K562 (cell line): ENCODE measurements at regions not wholly inside any gene's neighbourhood (a gene's known extent, or its start where the extent isn't known, plus 50 kb on each side); places are given as distances from the start of the nearest gene placed in this dataset.
A peak's percentile ranks its signal among the peaks of the same experiment; 100 is the strongest.

ENCODE experiments used
- ARHGAP35 ChIP-seq: fragments of 450-650 bp; IDR thresholded peaks from 2 replicates; pipeline ENCODE4 v1.6.1; 2018; ENCODE audit not compliant: partially characterized antibody
- ASH1L ChIP-seq: fragments of 450-650 bp; IDR thresholded peaks from 2 replicates; pipeline ENCODE4 v1.6.1; 2018; ENCODE audit warnings: borderline replicate concordance, mild to moderate bottlenecking, low read depth; ENCODE audit not compliant: partially characterized antibody
- CREM ChIP-seq: IDR thresholded peaks from 2 replicates; pipeline ENCODE4 v1.6.1; 2014; ENCODE audit warnings: antibody characterized with exemption, low read depth
- DACH1 ChIP-seq: fragments of 450-650 bp; IDR thresholded peaks from 2 replicates; pipeline ENCODE4 v1.6.1; 2018; ENCODE audit not compliant: partially characterized antibody
- DIDO1 ChIP-seq: fragments of 450-650 bp; IDR thresholded peaks from 2 replicates; pipeline ENCODE4 v1.6.1; 2016; ENCODE audit warnings: low read depth, missing biosample characterization, missing genetic modification characterization
- EGR1 ChIP-seq: fragments of 450-650 bp; conservative IDR thresholded peaks from 2 replicates; pipeline ENCODE4 v1.6.1; 2017; ENCODE audit warnings: mild to moderate bottlenecking
- FOXJ2 ChIP-seq: fragments of 200-800 bp; sonication (Bioruptor generic); IDR thresholded peaks from 2 replicates; pipeline ENCODE4 v1.6.1; 2016; ENCODE audit warnings: missing genetic modification characterization, missing compliant biosample characterization
- HOMEZ ChIP-seq: fragments of 250-450 bp; sonication (Bioruptor Pico); IDR thresholded peaks from 2 replicates; pipeline ENCODE4 v1.4.0; 2020; ENCODE audit warnings: mild to moderate bottlenecking, moderate library complexity
- LCOR ChIP-seq: sonication (generic); formaldehyde crosslinking; IDR thresholded peaks from 2 replicates; pipeline ENCODE4 v1.8.0; 2022; ENCODE audit warnings: mild to moderate bottlenecking, missing genetic modification reagents
- MCM7 ChIP-seq, 2 experiments: fragments of 450-650 bp; IDR thresholded peaks; 2 replicates each; pipeline ENCODE4 v1.6.1; 2016 to 2018
- MYBL2 ChIP-seq, 2 experiments: fragments of 450-650 bp in 1 of 2; sonication (generic) in 1 of 2; formaldehyde crosslinking in 1 of 2; IDR thresholded peaks; 2 replicates each; pipeline versions ENCODE4 v1.6.1 to v1.8.1; 2017 to 2022; ENCODE audit warnings: borderline replicate concordance in 1 of 2, inconsistent platforms in 1 of 2, low read depth in 1 of 2, mild to moderate bottlenecking in 1 of 2, missing genetic modification reagents in 1 of 2, moderate library complexity in 1 of 2
- PTBP1 ChIP-seq: fragments of 200-400 bp; formaldehyde crosslinking; IDR thresholded peaks from 2 replicates; pipeline ENCODE4 v1.6.1; 2017; ENCODE audit warnings: low read depth, low read length
- SRSF7 ChIP-seq: fragments of 200-400 bp; formaldehyde crosslinking; optimal IDR thresholded peaks from 2 replicates; pipeline ENCODE3; 2017; ENCODE audit warnings: mild to moderate bottlenecking, low read depth, low read length
- TSC22D4 ChIP-seq: fragments of 450-650 bp; IDR thresholded peaks from 2 replicates; pipeline ENCODE4 v1.6.1; 2016; ENCODE audit warnings: missing genetic modification characterization, missing biosample characterization, control low read depth
- XRCC5 ChIP-seq: fragments of 200-400 bp; formaldehyde crosslinking; IDR thresholded peaks from 2 replicates; pipeline ENCODE4 v1.6.1; 2017; ENCODE audit warnings: low read depth, mild to moderate bottlenecking, low read length
- ZNF644 ChIP-seq: fragments of 200-800 bp; sonication (Bioruptor generic); IDR thresholded peaks from 2 replicates; pipeline ENCODE4 v1.6.1; 2016; ENCODE audit warnings: low read depth, missing genetic modification characterization, missing compliant biosample characterization
- ZNF77 ChIP-seq: fragments of 250-450 bp; sonication (Bioruptor Pico); IDR thresholded peaks from 2 replicates; pipeline ENCODE4 v1.5.0; 2020
- TF ChIP-seq, protein P1 (sequence below): fragments of 450-650 bp; IDR thresholded peaks from 2 replicates; pipeline ENCODE4 v1.6.1; 2016; ENCODE audit warnings: missing biosample characterization, missing genetic modification characterization
- TF ChIP-seq, protein P2 (sequence below), 2 experiments: IDR thresholded peaks; 2 replicates each; pipeline ENCODE4 v1.6.1; 2011; ENCODE audit warnings: borderline replicate concordance in 1 of 2, control low read depth in 1 of 2, low read depth in 1 of 2, low read length in 1 of 2, mild to moderate bottlenecking in 1 of 2, mixed read lengths in 1 of 2, moderate library complexity in 1 of 2; ENCODE audit not compliant: insufficient read depth in 1 of 2, insufficient read length in 1 of 2, poor library complexity in 1 of 2, severe bottlenecking in 1 of 2; ENCODE audit errors: extremely low read depth in 1 of 2
- TF ChIP-seq, protein P3 (sequence below): fragments of 250-450 bp; sonication (Bioruptor Pico); IDR thresholded peaks from 2 replicates; pipeline ENCODE4 v1.6.1; 2021; ENCODE audit warnings: mild to moderate bottlenecking
- TF ChIP-seq, protein P4 (sequence below): fragments of 450-650 bp; IDR thresholded peaks from 2 replicates; pipeline ENCODE4 v1.7.0; 2016; ENCODE audit warnings: borderline replicate concordance

GRCh38 chr9:124197177-124198095, 60.3 kb upstream of the NEK6 start (continued):
- no peak for TF ChIP-seq SRSF7
- TF ChIP-seq LCOR (CRISPR knock-in tag) = peak; percentile 62; the same call in 1 of the 2 replicates
- TF ChIP-seq ASH1L = no peak
- no peak for TF ChIP-seq MCM7 (IDR thresholded peaks at IDR 0.05)
- TF ChIP-seq HOMEZ = no peak
- TF ChIP-seq, protein P1, sequence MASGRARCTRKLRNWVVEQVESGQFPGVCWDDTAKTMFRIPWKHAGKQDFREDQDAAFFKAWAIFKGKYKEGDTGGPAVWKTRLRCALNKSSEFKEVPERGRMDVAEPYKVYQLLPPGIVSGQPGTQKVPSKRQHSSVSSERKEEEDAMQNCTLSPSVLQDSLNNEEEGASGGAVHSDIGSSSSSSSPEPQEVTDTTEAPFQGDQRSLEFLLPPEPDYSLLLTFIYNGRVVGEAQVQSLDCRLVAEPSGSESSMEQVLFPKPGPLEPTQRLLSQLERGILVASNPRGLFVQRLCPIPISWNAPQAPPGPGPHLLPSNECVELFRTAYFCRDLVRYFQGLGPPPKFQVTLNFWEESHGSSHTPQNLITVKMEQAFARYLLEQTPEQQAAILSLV (tag) = no peak
- no peak for TF ChIP-seq MYBL2 (IDR thresholded peaks at IDR 0.05; ENCODE audit: low read depth)
- no peak for TF ChIP-seq MYBL2 (CRISPR knock-in tag; IDR thresholded peaks at IDR 0.05; ENCODE audit: borderline replicate concordance)
- TF ChIP-seq DACH1 = no peak
- no peak for TF ChIP-seq ZNF77 (CRISPR knock-in tag)
- TF ChIP-seq, protein P2, sequence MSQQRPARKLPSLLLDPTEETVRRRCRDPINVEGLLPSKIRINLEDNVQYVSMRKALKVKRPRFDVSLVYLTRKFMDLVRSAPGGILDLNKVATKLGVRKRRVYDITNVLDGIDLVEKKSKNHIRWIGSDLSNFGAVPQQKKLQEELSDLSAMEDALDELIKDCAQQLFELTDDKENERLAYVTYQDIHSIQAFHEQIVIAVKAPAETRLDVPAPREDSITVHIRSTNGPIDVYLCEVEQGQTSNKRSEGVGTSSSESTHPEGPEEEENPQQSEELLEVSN (IDR thresholded peaks at IDR 0.05; ENCODE audit: borderline replicate concordance in 1 of 2, extremely low read depth in 1 of 2, insufficient read depth in 1 of 2, insufficient read length in 1 of 2, low read depth in 1 of 2, low read length in 1 of 2, poor library complexity in 1 of 2, severe bottlenecking in 1 of 2) = no peak
- TF ChIP-seq EGR1 = peak; percentile 49; the same call in 1 of the 2 replicates
- no peak for TF ChIP-seq ARHGAP35
- no peak for TF ChIP-seq PTBP1
- TF ChIP-seq ZNF644 (tag) = no peak
- TF ChIP-seq TSC22D4 = no peak
- no peak for TF ChIP-seq FOXJ2 (tag)
- TF ChIP-seq CREM = peak; percentile 30; the same call in 1 of the 2 replicates
- TF ChIP-seq, protein P3, sequence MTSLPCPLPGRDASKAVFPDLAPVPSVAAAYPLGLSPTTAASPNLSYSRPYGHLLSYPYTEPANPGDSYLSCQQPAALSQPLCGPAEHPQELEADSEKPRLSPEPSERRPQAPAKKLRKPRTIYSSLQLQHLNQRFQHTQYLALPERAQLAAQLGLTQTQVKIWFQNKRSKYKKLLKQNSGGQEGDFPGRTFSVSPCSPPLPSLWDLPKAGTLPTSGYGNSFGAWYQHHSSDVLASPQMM (CRISPR knock-in tag) = no peak
- TF ChIP-seq DIDO1 = peak; percentile 13; the same call in 1 of the 2 replicates
- TF ChIP-seq XRCC5 = no peak
- TF ChIP-seq, protein P4, sequence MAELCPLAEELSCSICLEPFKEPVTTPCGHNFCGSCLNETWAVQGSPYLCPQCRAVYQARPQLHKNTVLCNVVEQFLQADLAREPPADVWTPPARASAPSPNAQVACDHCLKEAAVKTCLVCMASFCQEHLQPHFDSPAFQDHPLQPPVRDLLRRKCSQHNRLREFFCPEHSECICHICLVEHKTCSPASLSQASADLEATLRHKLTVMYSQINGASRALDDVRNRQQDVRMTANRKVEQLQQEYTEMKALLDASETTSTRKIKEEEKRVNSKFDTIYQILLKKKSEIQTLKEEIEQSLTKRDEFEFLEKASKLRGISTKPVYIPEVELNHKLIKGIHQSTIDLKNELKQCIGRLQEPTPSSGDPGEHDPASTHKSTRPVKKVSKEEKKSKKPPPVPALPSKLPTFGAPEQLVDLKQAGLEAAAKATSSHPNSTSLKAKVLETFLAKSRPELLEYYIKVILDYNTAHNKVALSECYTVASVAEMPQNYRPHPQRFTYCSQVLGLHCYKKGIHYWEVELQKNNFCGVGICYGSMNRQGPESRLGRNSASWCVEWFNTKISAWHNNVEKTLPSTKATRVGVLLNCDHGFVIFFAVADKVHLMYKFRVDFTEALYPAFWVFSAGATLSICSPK = no peak
